Activated B cell treated with CpG ODN at 0.5 μM for 24 hours (primary cell): ENCODE measurements at regions not wholly inside any gene's neighbourhood (a gene's known extent, or its start where the extent isn't known, plus 50 kb on each side); places are given as distances from the start of the nearest gene placed in this dataset.

Source experiments
- ATAC-seq: fragments of 200-7000 bp; cut with Tn5 transposase; one replicate; pipeline ENCODE4 v1.10.0; 2021; ENCODE audit warnings: low read depth, mild to moderate bottlenecking, moderate library complexity
- CTCF ChIA-PET: fragments of 350-600 bp; sonication (Branson Sonifier 250); formaldehyde crosslinking; loops from one replicate; lab custom pipeline; 2021; ENCODE audit warnings: antibody characterized with exemption; lab: Charles Lee
- POLR2A ChIA-PET: fragments of 350-600 bp; sonication (Branson Sonifier 250); formaldehyde crosslinking; loops from one replicate; lab custom pipeline; 2021; ENCODE audit warnings: antibody characterized with exemption; lab: Charles Lee
- DNase-seq: peaks from one replicate; pipeline ENCODE4 v3.0.0; 2022
- H3K27ac Mint-ChIP-seq: one replicate; pipeline ENCODE4 v1.8.0; 2020; ENCODE audit warnings: mixed read lengths
- H3K27me3 Mint-ChIP-seq: one replicate; pipeline ENCODE4 v1.8.0; 2021; ENCODE audit warnings: mixed read lengths
- H3K36me3 Mint-ChIP-seq: one replicate; pipeline ENCODE4 v1.8.0; 2021; ENCODE audit warnings: low read depth, mixed read lengths
- H3K4me1 Mint-ChIP-seq: one replicate; pipeline ENCODE4 v1.8.0; 2021; ENCODE audit warnings: mixed read lengths
- H3K4me3 Mint-ChIP-seq: one replicate; pipeline ENCODE4 v1.8.0; 2020; ENCODE audit warnings: mild to moderate bottlenecking, mixed read lengths
- H3K9me3 Mint-ChIP-seq: one replicate; pipeline ENCODE4 v1.8.0; 2020; ENCODE audit warnings: mixed read lengths
- intact Hi-C: fragments of 100-400 bp; cut with micrococcal nuclease; formaldehyde crosslinking; loops from one replicate; pipeline ENCODE4 v1.15.1; 2024
- TF ChIP-seq, protein P1 (sequence below): fragments of 200-600 bp; IDR thresholded peaks from one replicate; pipeline ENCODE4 v1.8.0; 2022; ENCODE audit warnings: antibody characterized with exemption, mild to moderate bottlenecking

GRCh38 chr9:95574866-95575553, 58.2 kb upstream of the PTCH1 start:
- ATAC-seq: no peak
- Mint-ChIP-seq H3K9me3 (no peaks in the 10 kb centered on the region), H3K27ac (no peak overlapping the region), H3K27me3 (peaks cover 27% of the 10 kb centered on the region), H3K4me1 (no peaks in the 10 kb centered on the region), H3K36me3 (no peaks in the 10 kb centered on the region), H3K4me3 (no peak overlapping the region)
- no peak for DNase-seq
- intact Hi-C loops: no loop called here
- POLR2A ChIA-PET: no interaction called here
- CTCF ChIA-PET: no interaction called here
- TF ChIP-seq, protein P1, sequence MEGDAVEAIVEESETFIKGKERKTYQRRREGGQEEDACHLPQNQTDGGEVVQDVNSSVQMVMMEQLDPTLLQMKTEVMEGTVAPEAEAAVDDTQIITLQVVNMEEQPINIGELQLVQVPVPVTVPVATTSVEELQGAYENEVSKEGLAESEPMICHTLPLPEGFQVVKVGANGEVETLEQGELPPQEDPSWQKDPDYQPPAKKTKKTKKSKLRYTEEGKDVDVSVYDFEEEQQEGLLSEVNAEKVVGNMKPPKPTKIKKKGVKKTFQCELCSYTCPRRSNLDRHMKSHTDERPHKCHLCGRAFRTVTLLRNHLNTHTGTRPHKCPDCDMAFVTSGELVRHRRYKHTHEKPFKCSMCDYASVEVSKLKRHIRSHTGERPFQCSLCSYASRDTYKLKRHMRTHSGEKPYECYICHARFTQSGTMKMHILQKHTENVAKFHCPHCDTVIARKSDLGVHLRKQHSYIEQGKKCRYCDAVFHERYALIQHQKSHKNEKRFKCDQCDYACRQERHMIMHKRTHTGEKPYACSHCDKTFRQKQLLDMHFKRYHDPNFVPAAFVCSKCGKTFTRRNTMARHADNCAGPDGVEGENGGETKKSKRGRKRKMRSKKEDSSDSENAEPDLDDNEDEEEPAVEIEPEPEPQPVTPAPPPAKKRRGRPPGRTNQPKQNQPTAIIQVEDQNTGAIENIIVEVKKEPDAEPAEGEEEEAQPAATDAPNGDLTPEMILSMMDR: no peak

- Mint-ChIP-seq H3K27ac (no peak overlapping the region), H3K4me1 (no peaks in the 10 kb centered on the region), H3K9me3 (no peaks in the 10 kb centered on the region), H3K27me3 (peaks cover 31% of the 10 kb centered on the region), H3K4me3 (no peak overlapping the region), H3K36me3 (no peaks in the 10 kb centered on the region)
- no peak for ATAC-seq
- ChIA-PET POLR2A (no interaction called here), CTCF (no interaction called here)
- intact Hi-C loops: no loop called here
- DNase-seq: no peak
- TF ChIP-seq, protein P1: no peak
These were observed 57.4 kb upstream of the PTCH1 start for GRCh38 chr9:95574176-95574575.

DNA sequence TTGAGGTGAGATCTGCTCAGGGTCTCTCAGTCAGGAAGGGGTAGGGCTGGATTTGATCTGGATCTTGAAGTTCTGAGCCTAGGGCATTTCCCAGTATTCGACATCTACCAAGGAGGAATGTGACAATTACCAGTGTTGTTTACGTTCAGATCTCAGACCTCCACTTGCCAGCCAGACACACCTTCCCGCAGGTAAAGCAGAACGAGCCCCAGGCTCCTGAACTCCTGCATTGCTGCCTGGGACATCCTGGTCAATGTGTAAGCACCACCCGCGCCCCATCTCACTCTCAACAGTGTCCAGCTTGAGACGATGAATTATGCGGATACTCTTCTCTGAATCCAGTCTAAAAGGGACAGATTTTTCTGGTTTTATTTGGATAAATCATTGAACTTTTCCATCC, 56.7 kb upstream of the PTCH1 start:
- Mint-ChIP-seq H3K4me3 (no peak overlapping the region), H3K36me3 (no peaks in the 10 kb centered on the region), H3K27me3 (peaks cover 33% of the 10 kb centered on the region), H3K4me1 (no peaks in the 10 kb centered on the region), H3K9me3 (no peaks in the 10 kb centered on the region), H3K27ac (no peak overlapping the region)
- ATAC-seq (no peak), DNase-seq (no peak)
- TF ChIP-seq, protein P1: no peak
- CTCF ChIA-PET: no interaction called here
- intact Hi-C loops: no loop called here
- POLR2A ChIA-PET: no interaction called here

- DNase-seq (no peak), ATAC-seq (no peak)
- Mint-ChIP-seq H3K27me3 (peaks cover 33% of the 10 kb centered on the region), H3K4me1 (no peaks in the 10 kb centered on the region), H3K4me3 (no peak overlapping the region), H3K27ac (no peak overlapping the region), H3K36me3 (no peaks in the 10 kb centered on the region), H3K9me3 (no peaks in the 10 kb centered on the region)
- CTCF ChIA-PET: no interaction called here
- POLR2A ChIA-PET: no interaction called here
- TF ChIP-seq, protein P1: no peak
- intact Hi-C loops: no loop called here
These were observed 55.8 kb upstream of the PTCH1 start for GRCh38 chr9:95572381-95573151.

DNA sequence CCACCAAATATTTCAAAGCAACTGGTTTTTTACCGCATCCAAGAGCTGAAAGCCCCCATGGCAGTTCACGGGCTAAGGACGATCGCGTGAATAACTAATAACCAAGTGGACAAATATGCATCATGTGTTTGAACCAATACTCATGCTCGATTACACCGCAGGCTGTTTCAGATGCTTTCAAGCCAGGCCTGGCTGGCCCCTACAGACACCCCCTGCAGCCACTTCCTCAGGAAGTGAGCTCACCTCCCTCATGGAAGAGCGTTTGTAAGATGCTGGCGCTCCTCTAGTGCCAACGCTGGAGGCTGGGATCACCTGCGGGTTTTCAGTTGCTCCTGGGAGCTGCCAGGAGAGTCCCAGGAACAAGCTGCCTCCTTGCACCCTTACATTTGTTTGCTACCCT, 53.9 kb upstream of the PTCH1 start:
- no peaks in the 10 kb centered on the region for H3K9me3 Mint-ChIP-seq
- no peak overlapping the region for H3K4me3 Mint-ChIP-seq
- no peaks in the 10 kb centered on the region for H3K4me1 Mint-ChIP-seq
- H3K27ac Mint-ChIP-seq: no peak overlapping the region
- DNase-seq (no peak), ATAC-seq (no peak)
- POLR2A ChIA-PET: no interaction called here
- CTCF ChIA-PET: no interaction called here
- TF ChIP-seq, protein P1: no peak
- H3K27me3 Mint-ChIP-seq: peaks cover 36% of the 10 kb centered on the region
- H3K36me3 Mint-ChIP-seq: no peaks in the 10 kb centered on the region
- intact Hi-C loops: no loop called here
